HCT116 (cell line): ENCODE measurements at regions not wholly inside any gene's neighbourhood (a gene's known extent, or its start where the extent isn't known, plus 50 kb on each side); places are given as distances from the start of the nearest gene placed in this dataset.

ENCODE experiments used
- ATAC-seq: fragments of 200-7000 bp; cut with Tn5 transposase; 2 replicates; pipeline ENCODE4 v1.9.1; 2020; ENCODE audit warnings: mild to moderate bottlenecking, moderate library complexity
- BruUV-seq: library from RNA; stranded (reverse); fragments of 400-500 nt; replicated peaks from 2 replicates; lab custom pipeline; 2021; lab: Mats Ljungman, UMichigan
- CTCF ChIA-PET: fragments of 300-600 bp; sonication (Branson Sonifier 250); formaldehyde crosslinking; loops from one replicate; lab custom pipeline; 2021; ENCODE audit warnings: antibody characterized with exemption; lab: Charles Lee
- POLR2A ChIA-PET: fragments of 300-600, 350-600 bp; sonication (Branson Sonifier 250); formaldehyde crosslinking; loops from one replicate; lab custom pipeline; 2021; ENCODE audit warnings: antibody characterized with exemption; lab: Charles Lee
- RAD21 ChIA-PET, 2 experiments: fragments of 300-600 bp; sonication (Branson Sonifier 250); formaldehyde crosslinking; loops; one replicate each; lab custom pipeline; 2023; ENCODE audit warnings: low total read pairs in 2 of 2; ENCODE audit not compliant: uncharacterized antibody in 2 of 2, unreplicated experiment in 2 of 2, low non-redundant PET in 1 of 2; lab: Charles Lee
- DNase-seq: peaks from one replicate; pipeline ENCODE4 v3.0.0-alpha.2; 2010; ENCODE audit warnings: low read depth, low spot score
- H2AFZ ChIP-seq: fragments of 200-600 bp; shearing (Covaris generic), sonication (generic); 2 replicates; pipeline ENCODE4 v1.6.1; 2017; ENCODE audit warnings: low read depth, mixed run types, mixed read lengths, antibody characterized with exemption, low read length; ENCODE audit not compliant: poor library complexity, severe bottlenecking
- H3K27ac ChIP-seq: 2 replicates; pipeline ENCODE4 v1.5.1; 2012; ENCODE audit warnings: low read depth, low read length
- H3K27me3 ChIP-seq: fragments of 200-600 bp; sonication (generic); 2 replicates; pipeline ENCODE4 v1.6.1; 2016; ENCODE audit warnings: mixed run types, low read length, mixed read lengths; ENCODE audit not compliant: insufficient read depth
- H3K36me3 ChIP-seq, 2 experiments: fragments of 200-500 bp in 1 of 2; fragments of 200-600 bp in 1 of 2; sonication (Bioruptor generic) in 1 of 2; sonication (generic) in 1 of 2; 2 replicates each; pipeline versions ENCODE4 v1.5.1 to v1.6.1; 2014 to 2016; ENCODE audit warnings: low read length in 2 of 2, inconsistent platforms in 1 of 2, mixed read lengths in 1 of 2, mixed run types in 1 of 2; ENCODE audit not compliant: insufficient read depth in 2 of 2, control insufficient read depth in 1 of 2
- H3K4me1 ChIP-seq, 2 experiments: fragments of 200-600 bp in 1 of 2; sonication (generic) in 1 of 2; 2 replicates each; pipeline versions ENCODE4 v1.5.1 to v1.6.1; 2012 to 2017; ENCODE audit warnings: low read length in 2 of 2, inconsistent platforms in 1 of 2, mild to moderate bottlenecking in 1 of 2, mixed read lengths in 1 of 2, mixed run types in 1 of 2, moderate library complexity in 1 of 2; ENCODE audit not compliant: insufficient read depth in 2 of 2, control insufficient read depth in 1 of 2
- H3K4me2 ChIP-seq: fragments of 200-600 bp; sonication (generic); 2 replicates; pipeline ENCODE4 v1.6.1; 2017; ENCODE audit warnings: mixed run types, low read length, mixed read lengths
- H3K4me3 ChIP-seq, 2 experiments: fragments of 200-600 bp in 1 of 2; sonication (generic) in 1 of 2; replicated peaks in 1 of 2; 2 replicates each; pipeline ENCODE4 v1.5.1; 2011 to 2016; ENCODE audit warnings: low read length in 2 of 2, control low read depth in 1 of 2, low read depth in 1 of 2, mild to moderate bottlenecking in 1 of 2, mixed read lengths in 1 of 2, mixed run types in 1 of 2
- H3K79me2 ChIP-seq: fragments of 200-600 bp; sonication (generic); 2 replicates; pipeline ENCODE4 v1.6.1; 2017; ENCODE audit warnings: mild to moderate bottlenecking, mixed run types, low read length, moderate library complexity, mixed read lengths; ENCODE audit not compliant: insufficient read depth
- H3K9ac ChIP-seq: fragments of 200-600 bp; sonication (generic); 2 replicates; pipeline ENCODE4 v1.6.1; 2016; ENCODE audit warnings: low read length, mixed read lengths
- H3K9me2 ChIP-seq: fragments of 200-600 bp; sonication (generic), shearing (Covaris generic); 2 replicates; pipeline ENCODE4 v1.6.1; 2017; ENCODE audit warnings: mixed run types, mild to moderate bottlenecking, moderate library complexity; ENCODE audit not compliant: insufficient read depth
- H3K9me3 ChIP-seq, 2 experiments: fragments of 200-500 bp in 1 of 2; fragments of 200-600 bp in 1 of 2; sonication (Bioruptor generic) in 1 of 2; sonication (generic) in 1 of 2; 2 replicates each; pipeline ENCODE4 v1.6.1; 2014 to 2017; ENCODE audit warnings: low read length in 2 of 2, mixed read lengths in 2 of 2, inconsistent platforms in 1 of 2, low read depth in 1 of 2, mild to moderate bottlenecking in 1 of 2, mixed run types in 1 of 2, moderate library complexity in 1 of 2; ENCODE audit not compliant: control insufficient read depth in 1 of 2, insufficient read depth in 1 of 2
- H4K20me1 ChIP-seq: fragments of 200-600 bp; sonication (generic), shearing (Covaris generic); 2 replicates; pipeline ENCODE4 v1.6.1; 2017; ENCODE audit warnings: mixed run types, mild to moderate bottlenecking, moderate library complexity; ENCODE audit not compliant: insufficient read depth
- EGR1 ChIP-seq: IDR thresholded peaks from 2 replicates; pipeline ENCODE4 v1.6.1; 2012; ENCODE audit warnings: low read depth
- EZH2 ChIP-seq: fragments of 200-600 bp; sonication (generic); IDR thresholded peaks from 2 replicates; pipeline ENCODE4 v1.6.1; 2017; ENCODE audit warnings: antibody characterized with exemption, mixed run types
- EZH2phosphoT487 ChIP-seq: fragments of 200-600 bp; IDR thresholded peaks from 2 replicates; pipeline ENCODE4 v1.6.1; 2018; ENCODE audit warnings: antibody characterized with exemption, borderline replicate concordance
- FOSL1 ChIP-seq: IDR thresholded peaks from 2 replicates; pipeline ENCODE4 v1.6.1; 2012; ENCODE audit warnings: low read depth
- JUND ChIP-seq: IDR thresholded peaks from 2 replicates; pipeline ENCODE4 v1.6.1; 2012
- POLR2AphosphoS5 ChIP-seq: IDR thresholded peaks from 2 replicates; pipeline ENCODE4 v1.6.1; 2011; ENCODE audit warnings: mild to moderate bottlenecking, low read depth, low read length, moderate library complexity
- REST ChIP-seq: IDR thresholded peaks from 2 replicates; pipeline ENCODE4 v1.6.1; 2012; ENCODE audit warnings: low read depth
- SRF ChIP-seq: IDR thresholded peaks from 2 replicates; pipeline ENCODE4 v1.6.1; 2012; ENCODE audit warnings: low read depth
- TCF7L2 ChIP-seq: IDR thresholded peaks from 2 replicates; pipeline ENCODE4 v1.7.0; 2011; ENCODE audit warnings: borderline replicate concordance, inconsistent platforms; ENCODE audit not compliant: insufficient read depth, insufficient read length; ENCODE audit errors: extremely low read depth
- YY1 ChIP-seq: IDR thresholded peaks from 2 replicates; pipeline ENCODE4 v1.6.1; 2011; ENCODE audit warnings: low read length, low read depth, moderate library complexity, mild to moderate bottlenecking; ENCODE audit not compliant: insufficient replicate concordance; ENCODE audit errors: extremely low read depth
- ZFX ChIP-seq: fragments of 450-650 bp; IDR thresholded peaks from 2 replicates; pipeline ENCODE4 v1.6.1; 2017
- ZNF274 ChIP-seq: fragments of 200-500 bp; sonication (Bioruptor generic); IDR thresholded peaks from 2 replicates; pipeline ENCODE4 v1.6.1; 2014; ENCODE audit warnings: mild to moderate bottlenecking, low read depth, low read length, inconsistent platforms
- intact Hi-C: fragments of 100-400 bp; cut with micrococcal nuclease; formaldehyde crosslinking; loops from 2 replicates; pipeline ENCODE4 v1.10.0; 2022
- TF ChIP-seq, protein P1 (sequence below), 3 experiments: fragments of 200-600 bp in 1 of 3; sonication (generic) in 1 of 3; IDR thresholded peaks in 2 of 3; conservative IDR thresholded peaks in 1 of 3; 2 replicates each; pipeline ENCODE4 v1.5.1; 2012 to 2017; ENCODE audit warnings: low read depth in 2 of 3, low read length in 2 of 3, antibody characterized with exemption in 1 of 3, borderline replicate concordance in 1 of 3, control low read depth in 1 of 3, mild to moderate bottlenecking in 1 of 3, mixed read lengths in 1 of 3, mixed run types in 1 of 3, moderate library complexity in 1 of 3; ENCODE audit not compliant: insufficient read depth in 1 of 3

- ATAC-seq: no peak
- H3K4me2 ChIP-seq: no peak overlapping the region
- intact Hi-C loops: no loop called here
- H3K27me3 ChIP-seq: no peaks in the 10 kb centered on the region
- no peak overlapping the region for H2AFZ ChIP-seq
- H3K9me2 ChIP-seq: no peaks in the 10 kb centered on the region
- H3K36me3 ChIP-seq: no peaks in the 10 kb centered on the region
- RAD21 ChIA-PET: no interaction called here
- H3K9ac ChIP-seq: no peak overlapping the region
- CTCF ChIA-PET: no interaction called here
- no peaks in the 10 kb centered on the region for H3K9me3 ChIP-seq
- H3K4me1 ChIP-seq: no peaks in the 10 kb centered on the region
- no TSS peak for BruUV-seq
- no peak overlapping the region for H3K27ac ChIP-seq
- no peaks in the 10 kb centered on the region for H4K20me1 ChIP-seq
- TF ChIP-seq ZNF274: no peak
- no peak for TF ChIP-seq SRF
- TF ChIP-seq REST: no peak
- TF ChIP-seq EZH2: no peak
- no peaks in the 10 kb centered on the region for H3K79me2 ChIP-seq
- POLR2A ChIA-PET: no interaction called here
- no peak for DNase-seq
- no peak overlapping the region for H3K4me3 ChIP-seq
These were observed 559.8 kb downstream of the LMO4 start for GRCh38 chr1:87888446-87888845.

- ChIA-PET CTCF (no interaction called here), POLR2A (no interaction called here), RAD21 (no interaction called here)
- Histone ChIP-seq H3K9ac (no peak overlapping the region), H3K4me2 (no peak overlapping the region), H3K9me3 (no peaks in the 10 kb centered on the region), H3K27me3 (no peaks in the 10 kb centered on the region), H3K4me1 (no peaks in the 10 kb centered on the region), H3K79me2 (no peaks in the 10 kb centered on the region), H4K20me1 (no peaks in the 10 kb centered on the region), H3K9me2 (no peaks in the 10 kb centered on the region), H3K27ac (no peak overlapping the region), H3K36me3 (no peaks in the 10 kb centered on the region), H3K4me3 (no peak overlapping the region), H2AFZ (no peak overlapping the region)
- no TSS peak for BruUV-seq
- DNase-seq (no peak), ATAC-seq (no peak)
- intact Hi-C loops: no loop called here
- no peak for TF ChIP-seq SRF
- TF ChIP-seq FOSL1: no peak
- TF ChIP-seq ZFX: no peak
- no peak for TF ChIP-seq TCF7L2
- TF ChIP-seq EZH2phosphoT487: no peak
- no peak for TF ChIP-seq YY1
- TF ChIP-seq, protein P1, sequence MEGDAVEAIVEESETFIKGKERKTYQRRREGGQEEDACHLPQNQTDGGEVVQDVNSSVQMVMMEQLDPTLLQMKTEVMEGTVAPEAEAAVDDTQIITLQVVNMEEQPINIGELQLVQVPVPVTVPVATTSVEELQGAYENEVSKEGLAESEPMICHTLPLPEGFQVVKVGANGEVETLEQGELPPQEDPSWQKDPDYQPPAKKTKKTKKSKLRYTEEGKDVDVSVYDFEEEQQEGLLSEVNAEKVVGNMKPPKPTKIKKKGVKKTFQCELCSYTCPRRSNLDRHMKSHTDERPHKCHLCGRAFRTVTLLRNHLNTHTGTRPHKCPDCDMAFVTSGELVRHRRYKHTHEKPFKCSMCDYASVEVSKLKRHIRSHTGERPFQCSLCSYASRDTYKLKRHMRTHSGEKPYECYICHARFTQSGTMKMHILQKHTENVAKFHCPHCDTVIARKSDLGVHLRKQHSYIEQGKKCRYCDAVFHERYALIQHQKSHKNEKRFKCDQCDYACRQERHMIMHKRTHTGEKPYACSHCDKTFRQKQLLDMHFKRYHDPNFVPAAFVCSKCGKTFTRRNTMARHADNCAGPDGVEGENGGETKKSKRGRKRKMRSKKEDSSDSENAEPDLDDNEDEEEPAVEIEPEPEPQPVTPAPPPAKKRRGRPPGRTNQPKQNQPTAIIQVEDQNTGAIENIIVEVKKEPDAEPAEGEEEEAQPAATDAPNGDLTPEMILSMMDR (IDR thresholded peaks at IDR 0.05 in 2 of 3, conservative IDR thresholded peaks at IDR 0.05 in 1 of 3; ENCODE audit: borderline replicate concordance in 1 of 3, insufficient read depth in 1 of 3, low read depth in 2 of 3, low read length in 2 of 3): no peak
- TF ChIP-seq JUND: no peak
- no peak for TF ChIP-seq POLR2AphosphoS5
- TF ChIP-seq EGR1: no peak
These were observed 565.4 kb downstream of the LMO4 start for GRCh38 chr1:87894062-87894461.
